Heart left ventricle (tissue), 13 donors: ENCODE measurements at regions not wholly inside any gene's neighbourhood (a gene's known extent, or its start where the extent isn't known, plus 50 kb on each side); places are given as distances from the start of the nearest gene placed in this dataset.
A peak's percentile ranks its signal among the peaks of the same experiment; 100 is the strongest.

Source experiments
- POLR2A ChIP-seq, 2 donors: fragments of 450-650 bp; IDR thresholded peaks; one replicate each; pipeline ENCODE4 v1.6.1; 2017; ENCODE audit warnings: antibody characterized with exemption in 2 of 2, mild to moderate bottlenecking in 2 of 2, moderate library complexity in 2 of 2
- TF ChIP-seq, protein P1 (sequence below), 12 donors: fragments of 200-600 bp; sonication (generic) in 4 of 12; IDR thresholded peaks; one replicate each; pipeline versions ENCODE4 v1.5.0 to v1.8.0; 2018 to 2022; ENCODE audit warnings: antibody characterized with exemption in 12 of 12, mild to moderate bottlenecking in 5 of 12
- donor health status: ischemic (EF 13 %, LVEDD 7.1; RV severe dilation, severe dysfunction).
- donor health status: DM: no; HTN: yes; CAD: no.
- donor health status: DM: no; HTN: no; CAD: no.
- donor health status: ischemic (EF 25% LVEDD 6.9; RV normal size, moderate dysfunction).
- donor health status: ischemic (EF 25% LVEDD 5.7; RV mildly dilated, moderate dysfunction).
- donor health status: ischemic (EF 35%, LVEDD 5.7; RV mildly dilated, moderate dysfunction).
- donor health status: nonischemic (EF 11% LVEDD 7.7; RV severe dilation, severe dysfunction).
- donor health status: DM: yes; HTN: yes; CAD: no.
- donor health status: PGD.
- donor health status: ischemic (EF 29% LVEDD 5.4; RV normal size, mild dysfunction).
- donor health status: nonischemic (EF 23%, LVEDD 6.1; RV moderate dilation, normal function).

DNA sequence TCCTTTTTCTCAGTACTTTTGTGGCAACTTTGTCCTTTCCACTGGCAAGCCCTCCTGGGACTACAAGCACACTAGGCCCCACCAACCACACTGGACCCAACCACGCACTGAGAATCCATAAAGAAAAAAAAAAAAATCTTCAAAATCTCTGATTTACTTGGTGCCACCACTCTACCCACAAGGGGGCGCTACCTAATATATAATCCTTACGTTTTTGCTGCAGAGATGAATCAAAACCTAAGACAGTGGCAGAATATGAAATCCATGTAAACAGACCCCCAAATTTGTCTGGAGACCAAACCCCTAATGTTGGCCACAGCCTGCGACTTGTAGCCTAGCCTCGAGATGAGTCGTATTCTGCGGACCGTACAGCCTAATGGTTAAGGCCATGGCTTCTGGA, 63.5 kb upstream of the ARHGAP36 start:
- TF ChIP-seq POLR2A (IDR thresholded peaks at IDR 0.05), result no peak
- TF ChIP-seq, protein P1, sequence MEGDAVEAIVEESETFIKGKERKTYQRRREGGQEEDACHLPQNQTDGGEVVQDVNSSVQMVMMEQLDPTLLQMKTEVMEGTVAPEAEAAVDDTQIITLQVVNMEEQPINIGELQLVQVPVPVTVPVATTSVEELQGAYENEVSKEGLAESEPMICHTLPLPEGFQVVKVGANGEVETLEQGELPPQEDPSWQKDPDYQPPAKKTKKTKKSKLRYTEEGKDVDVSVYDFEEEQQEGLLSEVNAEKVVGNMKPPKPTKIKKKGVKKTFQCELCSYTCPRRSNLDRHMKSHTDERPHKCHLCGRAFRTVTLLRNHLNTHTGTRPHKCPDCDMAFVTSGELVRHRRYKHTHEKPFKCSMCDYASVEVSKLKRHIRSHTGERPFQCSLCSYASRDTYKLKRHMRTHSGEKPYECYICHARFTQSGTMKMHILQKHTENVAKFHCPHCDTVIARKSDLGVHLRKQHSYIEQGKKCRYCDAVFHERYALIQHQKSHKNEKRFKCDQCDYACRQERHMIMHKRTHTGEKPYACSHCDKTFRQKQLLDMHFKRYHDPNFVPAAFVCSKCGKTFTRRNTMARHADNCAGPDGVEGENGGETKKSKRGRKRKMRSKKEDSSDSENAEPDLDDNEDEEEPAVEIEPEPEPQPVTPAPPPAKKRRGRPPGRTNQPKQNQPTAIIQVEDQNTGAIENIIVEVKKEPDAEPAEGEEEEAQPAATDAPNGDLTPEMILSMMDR (IDR thresholded peaks at IDR 0.05), result peak in 11 of 12 donors; percentile 6 to 56 (median 31)
